Activated naive CD8-positive, alpha-beta T cell treated with anti-CD3 and anti-CD28 coated beads for 36 hours (primary cell): ENCODE measurements at regions not wholly inside any gene's neighbourhood (a gene's known extent, or its start where the extent isn't known, plus 50 kb on each side); places are given as distances from the start of the nearest gene placed in this dataset.
"Not testable (repeated sequence)": the region's sequence is repeated elsewhere in the genome, so short reads cannot be mapped to it uniquely, and the experiment has no call there.

ENCODE experiments used
- DNase-seq: peaks from one replicate; pipeline ENCODE4 v3.0.0; 2021
- H3K27ac Mint-ChIP-seq: one replicate; pipeline ENCODE4 v1.8.0; 2022; ENCODE audit warnings: mild to moderate bottlenecking, moderate library complexity, mixed read lengths
- H3K27me3 Mint-ChIP-seq: one replicate; pipeline ENCODE4 v1.8.0; 2022; ENCODE audit warnings: mild to moderate bottlenecking, mixed read lengths
- H3K36me3 Mint-ChIP-seq: one replicate; pipeline ENCODE4 v1.8.0; 2021; ENCODE audit warnings: mild to moderate bottlenecking, mixed read lengths
- H3K4me1 Mint-ChIP-seq: one replicate; pipeline ENCODE4 v1.8.0; 2021; ENCODE audit warnings: mixed read lengths
- H3K4me3 Mint-ChIP-seq: one replicate; pipeline ENCODE4 v1.8.0; 2022; ENCODE audit warnings: mild to moderate bottlenecking, moderate library complexity, mixed read lengths
- H3K9me3 Mint-ChIP-seq: one replicate; pipeline ENCODE4 v1.8.0; 2022; ENCODE audit warnings: mixed read lengths

DNA sequence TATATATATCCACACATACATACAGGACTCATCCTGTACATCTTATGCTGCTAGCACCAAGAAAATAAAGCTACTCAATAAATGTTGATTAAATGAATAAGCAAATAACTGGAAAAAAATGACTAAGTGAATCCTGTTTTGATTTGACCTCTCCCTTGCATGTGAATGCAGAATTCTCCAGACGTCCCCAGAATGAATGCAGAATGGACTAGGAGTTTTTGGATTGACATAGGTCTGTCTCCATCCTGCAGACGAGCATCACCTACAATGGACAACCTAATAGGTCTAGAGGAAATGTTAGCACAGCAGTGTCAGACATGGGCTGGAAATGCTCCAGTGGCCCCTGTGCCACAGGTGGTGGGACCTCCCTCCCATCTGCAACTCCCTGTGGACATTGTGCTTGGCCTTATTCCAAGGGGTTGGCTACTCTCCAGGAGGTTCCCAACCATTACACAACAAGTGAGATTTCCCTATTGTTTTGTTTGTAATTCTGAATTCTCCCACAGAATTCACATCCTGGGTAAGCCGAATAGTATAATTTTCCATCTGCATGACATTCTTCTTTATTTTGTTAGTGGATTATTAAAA, 337.3 kb upstream of the NBPF12 start:
- not testable (repeated sequence) for DNase-seq, H3K4me3 Mint-ChIP-seq, H3K36me3 Mint-ChIP-seq, H3K9me3 Mint-ChIP-seq, H3K27me3 Mint-ChIP-seq, H3K4me1 Mint-ChIP-seq, H3K27ac Mint-ChIP-seq

DNA sequence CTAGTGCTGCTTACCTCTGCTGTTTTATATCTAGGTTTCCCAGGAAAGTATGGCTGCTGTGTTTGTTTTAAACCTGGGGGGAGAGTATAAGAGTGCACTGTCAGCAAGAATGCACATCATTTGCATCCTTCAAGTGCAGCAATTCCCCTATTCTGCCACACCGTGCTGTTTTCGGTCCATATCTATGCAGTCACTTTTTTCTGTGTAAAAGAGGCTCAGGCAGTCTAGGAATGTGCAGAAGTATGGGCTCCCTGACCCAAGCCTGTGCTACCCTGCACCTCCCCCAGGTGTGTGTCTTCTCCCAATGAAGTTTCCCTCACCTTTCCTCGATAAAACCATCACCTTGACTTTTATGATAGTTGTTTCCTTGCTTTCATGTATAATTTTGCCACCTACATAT, 338.2 kb upstream of the NBPF12 start:
- not testable (repeated sequence) for DNase-seq, H3K27me3 Mint-ChIP-seq, H3K4me3 Mint-ChIP-seq, H3K4me1 Mint-ChIP-seq, H3K36me3 Mint-ChIP-seq, H3K9me3 Mint-ChIP-seq, H3K27ac Mint-ChIP-seq

DNA sequence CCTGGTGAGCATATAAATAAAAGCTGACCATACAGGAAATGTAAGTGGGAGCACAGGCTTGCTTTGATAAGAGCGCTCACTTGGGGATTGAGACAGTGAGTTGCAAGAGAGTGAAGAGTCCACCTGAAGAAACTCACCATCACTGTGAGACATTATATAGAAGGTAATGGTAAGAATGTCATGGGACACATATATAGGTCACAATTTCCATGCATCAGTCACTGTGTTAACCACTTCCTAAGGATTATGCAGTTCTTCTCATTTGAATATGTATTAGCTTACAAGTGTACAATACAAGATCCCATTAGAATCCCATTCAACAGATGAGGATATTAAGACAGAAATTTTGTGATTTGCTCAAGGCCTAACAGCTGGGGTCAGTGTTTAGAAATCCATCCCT, 352.4 kb upstream of the NOTCH2NLA start:
- H3K36me3 Mint-ChIP-seq, H3K27ac Mint-ChIP-seq, H3K4me1 Mint-ChIP-seq, H3K27me3 Mint-ChIP-seq, DNase-seq, H3K4me3 Mint-ChIP-seq, H3K9me3 Mint-ChIP-seq: not testable (repeated sequence)

- not testable (repeated sequence) for H3K9me3 Mint-ChIP-seq, H3K36me3 Mint-ChIP-seq, H3K4me1 Mint-ChIP-seq, H3K27me3 Mint-ChIP-seq, H3K4me3 Mint-ChIP-seq, H3K27ac Mint-ChIP-seq, DNase-seq
Measured at GRCh38 chr1:146567541-146567940, 338.7 kb upstream of the NOTCH2NLA start.

DNA sequence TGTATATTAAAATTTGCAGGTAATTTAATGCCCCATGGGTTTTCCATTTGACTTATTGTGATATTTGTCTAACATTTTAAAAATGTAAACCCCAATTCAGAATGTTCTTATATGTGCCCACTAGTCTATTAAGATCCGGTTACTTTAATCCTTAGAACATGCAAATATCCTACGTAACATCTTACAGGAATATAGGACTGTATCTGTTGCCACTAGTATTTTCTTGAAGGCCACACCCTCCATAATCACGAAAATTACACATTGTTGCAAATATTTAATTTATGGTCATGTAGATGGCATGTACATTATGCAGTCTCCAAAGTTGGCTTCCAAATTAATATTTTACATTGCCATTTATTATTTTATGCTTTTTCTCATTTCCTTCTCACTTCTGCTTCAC, 329.2 kb upstream of the NOTCH2NLA start:
- H3K4me3 Mint-ChIP-seq, H3K4me1 Mint-ChIP-seq, DNase-seq, H3K27me3 Mint-ChIP-seq, H3K27ac Mint-ChIP-seq, H3K36me3 Mint-ChIP-seq, H3K9me3 Mint-ChIP-seq: not testable (repeated sequence)

- H3K9me3 Mint-ChIP-seq, H3K4me3 Mint-ChIP-seq, H3K36me3 Mint-ChIP-seq, DNase-seq, H3K27ac Mint-ChIP-seq, H3K27me3 Mint-ChIP-seq, H3K4me1 Mint-ChIP-seq: not testable (repeated sequence)
Measured at GRCh38 chr1:146556405-146556804, 327.6 kb upstream of the NOTCH2NLA start.

DNA sequence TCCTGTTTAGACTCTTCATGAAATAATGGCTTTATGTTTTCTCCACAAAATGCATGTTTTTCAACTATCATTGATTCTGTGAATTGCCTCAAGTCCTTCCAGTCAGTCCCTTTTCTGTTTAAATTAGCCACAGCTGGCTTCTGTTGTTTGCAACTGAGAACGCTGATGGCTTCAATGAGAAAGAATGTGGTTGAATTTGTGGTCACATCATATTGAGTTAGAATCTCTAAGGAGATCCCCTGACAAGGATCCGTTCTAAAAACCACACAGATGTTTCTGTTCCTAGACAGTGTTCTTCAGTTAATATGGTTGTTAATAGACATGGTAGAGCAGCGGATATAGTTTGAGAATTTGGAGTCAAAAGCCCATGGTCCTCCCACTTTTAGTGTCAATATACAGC, 323.6 kb upstream of the NOTCH2NLA start:
- not testable (repeated sequence) for H3K27ac Mint-ChIP-seq, H3K4me3 Mint-ChIP-seq, DNase-seq, H3K4me1 Mint-ChIP-seq, H3K36me3 Mint-ChIP-seq, H3K9me3 Mint-ChIP-seq, H3K27me3 Mint-ChIP-seq

GRCh38 chr1:146548684-146549083, 319.9 kb upstream of the NOTCH2NLA start:
- not testable (repeated sequence) for DNase-seq, H3K9me3 Mint-ChIP-seq, H3K27ac Mint-ChIP-seq, H3K36me3 Mint-ChIP-seq, H3K4me3 Mint-ChIP-seq, H3K4me1 Mint-ChIP-seq, H3K27me3 Mint-ChIP-seq

DNA sequence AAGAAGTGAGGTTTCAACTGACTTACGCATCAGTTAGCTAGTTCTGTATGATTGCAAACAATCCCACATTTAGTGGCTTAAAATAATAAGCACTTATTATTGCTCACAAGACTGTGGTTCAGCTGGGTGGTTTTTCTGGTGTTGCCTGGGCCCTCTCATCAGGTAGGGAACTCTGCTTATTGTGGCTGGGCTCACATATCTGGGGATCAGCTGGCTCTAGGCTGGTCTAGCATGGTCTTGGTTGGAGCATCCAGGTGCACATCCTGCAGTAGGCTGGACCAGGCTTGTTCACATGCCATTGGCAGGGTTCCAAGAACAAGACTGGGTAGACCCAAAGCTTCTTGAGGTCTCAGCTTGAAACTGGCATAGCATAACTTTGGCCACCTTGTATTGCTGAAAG, 317.4 kb upstream of the NOTCH2NLA start:
- H3K27me3 Mint-ChIP-seq, H3K4me1 Mint-ChIP-seq, H3K27ac Mint-ChIP-seq, H3K4me3 Mint-ChIP-seq, DNase-seq, H3K9me3 Mint-ChIP-seq, H3K36me3 Mint-ChIP-seq: not testable (repeated sequence)

- H3K27ac Mint-ChIP-seq, H3K9me3 Mint-ChIP-seq, H3K36me3 Mint-ChIP-seq, H3K4me1 Mint-ChIP-seq, H3K4me3 Mint-ChIP-seq, H3K27me3 Mint-ChIP-seq, DNase-seq: not testable (repeated sequence)
Measured at GRCh38 chr1:146537775-146538373, 309.1 kb upstream of the NOTCH2NLA start.

DNA sequence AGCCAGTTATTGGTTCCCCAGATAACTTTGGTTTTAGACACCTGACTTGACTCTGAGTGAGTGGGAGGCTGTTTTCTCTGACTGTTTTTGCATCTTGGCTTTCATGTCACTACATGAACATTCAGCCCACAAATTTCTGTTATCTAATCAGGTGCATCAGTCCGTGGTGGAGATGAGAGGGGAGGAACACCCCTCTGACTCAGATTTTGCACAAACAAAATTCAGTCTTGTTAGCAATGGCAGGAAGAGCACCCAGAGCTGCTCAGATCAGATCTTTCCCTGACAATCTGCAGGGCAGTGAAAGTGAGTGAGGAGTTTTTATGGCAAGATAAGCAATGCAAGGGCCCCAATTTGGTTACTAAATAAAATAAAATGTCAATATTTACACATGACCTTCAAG, 307.2 kb upstream of the NOTCH2NLA start:
- H3K27ac Mint-ChIP-seq, H3K36me3 Mint-ChIP-seq, H3K4me1 Mint-ChIP-seq, H3K9me3 Mint-ChIP-seq, DNase-seq, H3K4me3 Mint-ChIP-seq, H3K27me3 Mint-ChIP-seq: not testable (repeated sequence)

- not testable (repeated sequence) for H3K27ac Mint-ChIP-seq, H3K4me1 Mint-ChIP-seq, H3K36me3 Mint-ChIP-seq, DNase-seq, H3K27me3 Mint-ChIP-seq, H3K4me3 Mint-ChIP-seq, H3K9me3 Mint-ChIP-seq
Measured at GRCh38 chr1:146535575-146535974, 306.8 kb upstream of the NOTCH2NLA start.

DNA sequence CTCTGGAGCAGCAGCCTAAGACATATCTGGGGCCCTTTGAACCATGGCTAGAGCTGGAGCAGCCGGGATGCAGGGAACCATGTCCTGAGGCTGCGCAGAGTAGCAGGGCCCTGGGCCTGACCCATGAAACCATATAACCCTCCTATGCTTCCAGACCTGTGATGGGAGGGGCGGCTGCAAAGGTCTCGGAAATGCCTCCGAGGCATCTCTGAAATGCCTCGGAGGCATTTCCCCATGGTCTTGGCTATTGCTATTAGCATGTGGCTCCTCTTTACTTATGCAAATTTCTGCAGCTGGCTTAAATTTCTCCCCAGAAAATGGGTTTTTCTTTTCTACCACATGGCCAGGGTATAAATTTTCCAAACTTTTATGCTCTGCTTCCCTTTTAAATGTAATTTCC, 302.1 kb upstream of the NOTCH2NLA start:
- not testable (repeated sequence) for H3K9me3 Mint-ChIP-seq, DNase-seq, H3K27ac Mint-ChIP-seq, H3K4me3 Mint-ChIP-seq, H3K27me3 Mint-ChIP-seq, H3K36me3 Mint-ChIP-seq, H3K4me1 Mint-ChIP-seq

GRCh38 chr1:146522812-146523211, 294.0 kb upstream of the NOTCH2NLA start:
- H3K27me3 Mint-ChIP-seq, H3K4me3 Mint-ChIP-seq, H3K36me3 Mint-ChIP-seq, H3K27ac Mint-ChIP-seq, H3K9me3 Mint-ChIP-seq, DNase-seq, H3K4me1 Mint-ChIP-seq: not testable (repeated sequence)

- not testable (repeated sequence) for H3K9me3 Mint-ChIP-seq, H3K27me3 Mint-ChIP-seq, H3K4me3 Mint-ChIP-seq, H3K4me1 Mint-ChIP-seq, DNase-seq, H3K27ac Mint-ChIP-seq, H3K36me3 Mint-ChIP-seq
Measured at GRCh38 chr1:146522345-146522744, 293.5 kb upstream of the NOTCH2NLA start.

- not testable (repeated sequence) for H3K4me3 Mint-ChIP-seq, H3K4me1 Mint-ChIP-seq, H3K9me3 Mint-ChIP-seq, H3K27ac Mint-ChIP-seq, H3K27me3 Mint-ChIP-seq, H3K36me3 Mint-ChIP-seq, DNase-seq
Measured at GRCh38 chr1:146521804-146522203, 293.0 kb upstream of the NOTCH2NLA start.

- not testable (repeated sequence) for H3K9me3 Mint-ChIP-seq, DNase-seq, H3K4me1 Mint-ChIP-seq, H3K27me3 Mint-ChIP-seq, H3K36me3 Mint-ChIP-seq, H3K4me3 Mint-ChIP-seq, H3K27ac Mint-ChIP-seq
Measured at GRCh38 chr1:146513754-146514153, 284.9 kb upstream of the NOTCH2NLA start.
